GM21717 (cell line): ENCODE measurements at regions not wholly inside any gene's neighbourhood (a gene's known extent, or its start where the extent isn't known, plus 50 kb on each side); places are given as distances from the start of the nearest gene placed in this dataset.
"Not testable (repeated sequence)": the region's sequence is repeated elsewhere in the genome, so short reads cannot be mapped to it uniquely, and the experiment has no call there.

ENCODE experiments used
- ATAC-seq: cut with Tn5 transposase; IDR thresholded peaks from one replicate; pipeline ENCODE4 v1.9.1; 2021; ENCODE audit warnings: mild to moderate bottlenecking, moderate library complexity; ENCODE audit not compliant: unreplicated experiment

DNA sequence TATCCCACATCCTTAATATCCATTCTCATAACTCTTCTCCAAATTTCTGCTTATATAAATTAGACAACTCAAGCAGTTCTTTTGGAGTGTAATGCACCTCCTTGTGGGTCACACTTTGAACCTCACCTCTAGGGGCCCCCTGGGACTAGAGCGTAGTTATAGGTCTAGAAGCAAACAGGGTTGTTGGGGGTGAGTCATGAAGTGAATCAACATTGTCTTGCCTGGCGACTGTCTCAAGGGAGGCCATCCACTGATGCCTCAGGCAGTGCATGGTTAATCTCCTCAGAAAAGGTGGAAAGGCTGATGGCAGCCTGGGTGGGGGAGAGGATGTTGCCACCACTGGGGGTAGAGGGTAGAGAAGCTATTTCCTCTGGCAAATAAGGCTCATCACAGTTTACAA, 129.1 kb downstream of the TNFRSF21 start:
- no peak for ATAC-seq

GRCh38 chr6:47179286-47179685, 130.4 kb downstream of the TNFRSF21 start:
- ATAC-seq: no peak

GRCh38 chr6:47175656-47176055, 133.5 kb upstream of the ADGRF1 start:
- no peak for ATAC-seq

- no peak for ATAC-seq
Observed at GRCh38 chr6:47174502-47175023, 132.4 kb upstream of the ADGRF1 start.

GRCh38 chr6:47174063-47174462, 131.9 kb upstream of the ADGRF1 start:
- not testable (repeated sequence) for ATAC-seq

- ATAC-seq: not testable (repeated sequence)
Observed at GRCh38 chr6:47173145-47173544, 131.0 kb upstream of the ADGRF1 start.

DNA sequence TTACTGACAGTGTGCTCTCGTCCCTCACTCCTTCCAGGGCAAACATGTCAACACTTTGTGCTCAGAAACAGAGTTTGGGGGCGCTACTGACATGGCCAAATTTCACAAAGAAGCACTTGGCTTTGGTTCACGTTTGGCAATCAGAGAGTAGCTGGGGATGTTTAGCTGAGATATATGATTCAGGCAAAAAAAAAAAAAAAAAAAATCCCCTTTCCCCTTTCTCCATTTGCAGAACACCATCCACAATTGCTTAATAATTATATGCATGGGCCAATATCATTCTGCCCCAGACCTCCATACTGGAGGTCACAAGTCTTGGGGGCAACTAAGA, 128.4 kb upstream of the ADGRF1 start:
- no peak for ATAC-seq

GRCh38 chr6:47169785-47170616, 127.9 kb upstream of the ADGRF1 start:
- ATAC-seq: no peak

- no peak for ATAC-seq
Observed at GRCh38 chr6:47168180-47168579, 126.0 kb upstream of the ADGRF1 start.

DNA sequence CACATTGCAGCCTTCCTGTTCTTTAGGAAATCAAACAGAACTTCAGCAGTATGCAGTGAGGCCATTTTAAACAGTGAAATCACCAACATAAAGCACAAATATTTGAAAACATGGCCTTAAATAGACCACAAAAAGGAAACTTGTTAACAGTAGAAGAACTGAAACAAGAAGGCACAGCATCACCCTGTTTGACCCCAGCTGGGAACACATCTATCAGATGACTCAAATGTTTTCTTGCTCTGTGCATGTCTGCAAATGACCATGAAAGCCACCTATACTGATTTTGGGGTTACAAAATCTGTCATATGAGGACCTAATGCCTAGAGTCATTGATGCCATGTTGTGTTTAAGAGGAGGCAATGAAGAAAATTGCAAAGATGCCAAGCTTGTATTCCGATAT, 123.8 kb upstream of the ADGRF1 start:
- ATAC-seq: peak; percentile 63

- ATAC-seq: no peak
Observed at GRCh38 chr6:47164877-47165276, 122.7 kb upstream of the ADGRF1 start.

- ATAC-seq: no peak
Observed at GRCh38 chr6:47163536-47163935, 121.4 kb upstream of the ADGRF1 start.

GRCh38 chr6:47162793-47163192, 120.7 kb upstream of the ADGRF1 start:
- no peak for ATAC-seq

DNA sequence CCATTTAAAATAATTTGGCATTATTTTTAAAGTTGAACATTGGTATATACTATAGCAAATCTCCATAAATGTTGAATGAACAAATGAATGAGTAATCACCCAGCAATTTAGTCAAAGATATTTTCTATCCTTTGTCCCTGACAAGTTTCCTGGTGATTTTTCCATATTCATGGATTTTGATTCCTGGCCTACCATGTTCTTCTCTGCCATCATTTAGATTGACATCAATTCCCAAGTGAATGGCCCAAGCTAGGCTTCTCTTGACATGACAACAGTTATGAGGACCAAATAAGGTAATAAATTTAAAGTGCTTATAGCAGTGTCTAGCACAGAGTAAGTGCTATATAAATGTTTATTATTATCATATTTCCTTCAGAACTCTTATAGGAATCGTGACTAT, 120.1 kb upstream of the ADGRF1 start:
- no peak for ATAC-seq

- ATAC-seq: no peak
Observed at GRCh38 chr6:47161176-47161687, 119.1 kb upstream of the ADGRF1 start.

- ATAC-seq: no peak
Observed at GRCh38 chr6:47160702-47161101, 118.6 kb upstream of the ADGRF1 start.

DNA sequence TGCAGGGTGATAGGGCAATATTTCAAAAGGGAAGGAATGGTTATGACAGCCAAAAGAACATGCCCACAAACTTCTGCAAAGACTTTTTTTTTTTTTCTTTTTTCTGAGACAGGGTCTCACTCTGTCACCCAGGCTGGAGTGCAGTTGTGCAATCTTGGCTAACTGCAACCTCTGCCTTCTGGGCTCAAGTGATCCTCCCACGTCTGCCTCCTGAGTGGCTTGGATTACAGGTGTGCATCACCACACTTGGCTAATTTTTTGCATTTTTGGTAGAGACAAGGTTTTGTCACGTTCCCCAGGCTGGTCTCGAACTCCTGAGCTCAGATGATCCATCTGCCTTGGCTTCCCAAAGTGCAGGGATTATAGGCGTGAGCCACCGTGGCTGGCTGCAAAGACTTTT, 117.6 kb upstream of the ADGRF1 start:
- ATAC-seq: no peak

- ATAC-seq: no peak
Observed at GRCh38 chr6:47157653-47158219, 115.6 kb upstream of the ADGRF1 start.

DNA sequence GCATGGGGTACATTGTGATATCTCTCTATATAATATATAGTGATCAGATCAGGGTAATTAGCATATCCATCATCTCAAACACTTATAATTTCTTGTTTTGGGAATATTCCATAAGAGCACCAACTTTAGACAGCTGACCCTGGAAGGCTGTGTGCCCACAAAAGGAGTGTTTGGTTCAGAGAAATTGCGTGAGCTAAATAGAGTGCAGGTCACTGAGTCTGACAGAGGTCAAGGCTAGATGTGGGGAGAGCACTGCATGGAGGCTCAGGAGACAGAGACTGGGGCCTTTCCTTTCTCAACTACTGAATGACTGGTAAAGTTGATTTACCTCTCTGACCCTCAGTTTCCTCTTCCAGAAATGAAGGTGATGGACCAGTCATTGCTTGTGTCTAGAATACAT, 114.9 kb upstream of the ADGRF1 start:
- no peak for ATAC-seq

DNA sequence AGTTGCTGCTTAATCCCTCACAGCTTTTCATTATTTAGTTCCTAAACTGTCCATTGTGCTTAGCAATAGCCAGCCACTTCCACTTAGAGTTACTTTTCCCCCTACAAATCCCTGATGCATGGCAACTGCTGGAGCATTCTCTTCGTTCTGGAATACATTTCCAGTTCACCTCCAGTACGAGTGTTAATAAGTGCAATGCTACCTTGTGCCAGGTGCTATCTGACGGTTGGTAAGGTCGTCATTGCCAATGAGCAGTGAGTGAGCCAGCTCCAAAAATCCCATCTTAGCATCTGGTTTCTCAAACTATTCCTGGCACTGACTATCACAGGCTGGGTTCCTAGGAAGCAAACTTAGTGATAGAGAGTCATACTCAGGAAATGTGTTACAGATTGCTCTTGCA, 114.1 kb upstream of the ADGRF1 start:
- no peak for ATAC-seq

DNA sequence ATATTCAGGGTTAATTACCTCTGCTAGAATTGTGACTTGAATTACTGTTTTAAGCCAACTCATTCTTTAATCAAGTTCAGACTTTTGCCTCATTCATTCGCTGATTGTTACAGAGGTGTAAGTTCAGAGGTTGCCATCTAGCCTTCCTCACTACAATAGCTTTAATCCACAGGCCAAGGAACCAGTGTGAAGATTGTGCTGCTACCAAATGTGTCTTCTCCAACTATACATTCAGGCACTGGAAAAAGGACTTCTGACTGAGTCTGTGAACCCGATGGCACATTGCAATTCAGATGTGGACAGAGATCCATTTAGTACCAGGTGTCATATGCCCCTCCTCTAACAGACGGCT, 111.2 kb upstream of the ADGRF1 start:
- no peak for ATAC-seq

DNA sequence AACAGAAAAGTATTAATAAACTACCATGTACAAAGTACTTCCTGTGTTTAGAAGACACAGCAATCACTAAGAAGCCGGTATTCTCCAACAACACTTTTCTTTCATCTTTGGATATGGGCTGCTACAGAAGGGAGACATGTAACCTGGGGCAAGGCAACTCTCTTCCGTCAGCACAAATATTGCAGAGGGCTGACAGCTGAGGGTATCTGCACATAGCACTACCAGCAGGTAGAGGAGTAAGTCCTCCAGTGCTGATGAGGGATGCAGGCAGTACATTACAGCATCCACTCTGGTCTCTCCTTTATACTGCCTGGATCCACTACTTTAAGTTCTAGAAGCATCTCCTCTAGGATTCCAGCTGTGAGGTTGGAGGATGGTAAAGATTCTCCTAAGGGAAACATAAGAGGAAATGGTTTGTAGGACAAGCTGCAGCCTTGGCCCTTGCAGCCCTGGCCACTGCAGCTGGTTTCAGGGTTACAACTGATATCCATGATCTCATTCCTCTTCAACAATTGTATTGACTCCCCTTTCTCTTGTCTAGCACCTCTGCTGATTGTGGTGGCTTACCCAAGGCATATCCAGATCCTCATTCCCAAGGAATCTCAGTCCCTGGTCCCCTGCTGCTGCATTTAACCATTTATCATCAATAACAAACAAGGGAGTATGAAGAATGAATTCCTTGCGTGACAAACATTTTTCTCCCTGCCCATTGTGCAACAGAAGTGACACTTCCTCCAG, 110.7 kb upstream of the ADGRF1 start:
- ATAC-seq: no peak
